Stimulated activated CD8-positive, alpha-beta memory T cell treated with anti-CD3 and anti-CD28 coated beads, Interleukin-2, amount 100 ng/mL, for 1 hour (primary cell): ENCODE measurements at regions not wholly inside any gene's neighbourhood (a gene's known extent, or its start where the extent isn't known, plus 50 kb on each side); places are given as distances from the start of the nearest gene placed in this dataset.
"Not testable (repeated sequence)": the region's sequence is repeated elsewhere in the genome, so short reads cannot be mapped to it uniquely, and the experiment has no call there.

Source experiments
- DNase-seq, 2 donors: peaks; one replicate each; pipeline ENCODE4 v3.0.0-alpha.2; 2020; ENCODE audit warnings: low read depth in 2 of 2

- DNase-seq, result no peak
Measured at GRCh38 chr18:1668279-1668678, 763.6 kb downstream of the ADCYAP1 start.

DNA sequence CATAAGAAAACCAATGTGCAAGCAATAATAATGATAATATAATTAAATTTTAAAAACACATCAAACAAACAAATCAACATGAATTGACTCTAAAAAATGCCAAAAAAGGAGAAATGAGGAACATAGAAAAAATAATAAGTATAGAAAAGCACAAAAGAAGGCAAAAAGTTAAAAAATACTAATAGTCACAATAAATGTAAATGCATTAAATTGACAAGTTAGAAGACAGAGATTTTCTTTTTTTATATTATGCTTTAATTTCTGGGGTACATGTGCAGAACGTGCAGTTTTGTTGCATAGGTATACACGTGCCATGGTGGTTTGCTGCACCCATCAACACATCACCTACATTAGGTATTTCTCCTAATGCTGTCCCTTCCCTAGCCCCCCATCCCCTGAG, 767.0 kb downstream of the ADCYAP1 start:
- DNase-seq, result not testable (repeated sequence)

GRCh38 chr18:1676387-1676786, 771.7 kb downstream of the ADCYAP1 start:
- DNase-seq, result no peak

DNA sequence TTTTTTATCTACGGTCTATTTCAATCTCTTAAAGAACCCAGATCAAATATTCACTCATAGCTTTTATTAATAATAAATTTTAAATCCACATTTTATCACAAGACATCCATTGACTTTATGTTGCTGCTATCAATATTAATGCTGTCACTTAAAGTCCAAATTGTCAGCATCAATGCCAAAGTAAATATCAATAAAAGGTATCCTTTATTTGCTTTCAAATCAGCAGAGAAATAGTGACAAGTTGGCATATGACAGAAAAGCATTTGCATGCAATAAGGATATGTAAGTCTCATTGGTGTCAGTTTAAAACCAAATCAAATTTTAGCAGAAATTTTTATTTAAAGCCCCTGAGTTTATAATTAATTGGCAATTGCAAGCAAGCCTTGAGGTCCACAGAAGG, 775.4 kb downstream of the ADCYAP1 start:
- DNase-seq, result no peak

GRCh38 chr18:1691863-1692262, 787.2 kb downstream of the ADCYAP1 start:
- no peak for DNase-seq

DNA sequence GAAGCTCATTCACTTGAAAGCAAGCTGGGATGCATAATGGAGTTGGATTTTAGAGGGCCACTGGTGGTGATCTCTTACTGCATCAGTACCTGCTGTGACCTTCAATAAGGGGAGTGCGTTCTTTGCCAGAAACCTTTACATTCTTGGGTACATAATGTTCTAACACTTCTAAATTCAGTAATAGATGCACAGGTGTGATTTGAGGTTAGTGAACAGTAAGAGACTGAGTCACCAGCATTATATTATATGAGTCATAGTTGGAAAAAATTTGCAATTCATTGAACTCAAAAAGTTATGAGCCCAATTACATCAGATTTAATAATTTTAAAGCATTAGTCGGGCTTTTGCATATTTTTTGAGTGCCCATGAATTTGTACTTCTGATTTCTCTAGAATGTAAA, 803.3 kb downstream of the ADCYAP1 start:
- DNase-seq, result no peak

DNA sequence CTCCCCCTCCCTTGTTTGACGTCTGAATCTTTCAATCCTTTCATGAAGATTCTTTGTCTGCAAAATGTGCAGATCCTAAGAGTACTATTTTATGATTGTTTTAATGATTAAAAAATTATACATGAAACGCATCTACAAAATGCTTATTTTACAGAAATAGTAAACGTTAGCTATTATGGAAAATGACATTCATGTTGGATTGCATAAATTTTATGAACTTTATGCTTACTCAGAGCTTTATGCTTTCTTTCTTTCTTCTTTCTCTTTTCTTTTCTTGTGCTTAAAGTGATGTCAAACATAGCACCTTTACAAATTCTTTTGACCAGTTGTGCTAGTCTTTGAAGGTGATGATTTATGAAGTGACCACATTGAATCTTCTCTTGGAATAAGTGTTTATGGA, 805.4 kb downstream of the ADCYAP1 start:
- DNase-seq, result no peak

GRCh38 chr18:1732143-1732542, 827.5 kb downstream of the ADCYAP1 start:
- DNase-seq, result no peak

DNA sequence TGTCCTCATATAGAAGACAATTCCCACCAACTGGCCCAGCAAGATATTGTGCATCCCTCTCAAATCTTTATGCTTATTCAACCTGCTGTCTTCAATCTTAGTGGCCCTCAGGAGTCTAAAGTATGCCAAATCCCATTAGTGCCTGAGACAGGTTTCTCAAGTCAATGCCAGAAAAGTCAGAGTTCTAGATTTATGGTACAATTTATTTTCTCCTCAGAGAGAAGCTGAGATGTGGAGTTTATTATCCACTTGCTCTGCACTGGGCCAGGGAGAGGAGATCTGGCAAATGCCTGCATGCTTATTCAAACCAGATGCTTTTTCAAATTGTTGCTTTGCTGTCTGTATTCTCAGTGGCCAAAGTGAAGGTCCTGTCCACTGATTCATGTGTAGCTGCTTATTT, 825.2 kb downstream of the METTL4 start:
- DNase-seq, result no peak

DNA sequence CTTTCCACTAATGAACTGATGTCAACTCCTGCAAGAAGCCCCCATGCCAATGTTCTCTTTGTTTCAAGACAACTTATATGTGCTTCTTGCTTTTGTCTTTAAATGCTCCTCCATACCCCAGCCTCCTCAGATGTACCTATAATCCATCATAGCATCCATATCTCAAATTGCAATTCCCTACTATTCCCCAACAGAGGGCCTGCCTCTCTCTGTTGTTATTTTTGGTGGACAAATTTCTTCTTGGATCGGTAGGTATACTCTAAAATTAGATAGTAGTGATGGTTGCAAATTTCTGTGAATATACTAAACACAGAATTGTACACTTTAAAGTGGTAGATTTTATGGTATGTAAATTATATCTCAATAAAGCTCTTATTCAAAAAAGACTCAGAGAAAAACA, 820.1 kb downstream of the METTL4 start:
- DNase-seq, result no peak

- no peak for DNase-seq
Measured at GRCh38 chr18:1760901-1761300, 810.4 kb downstream of the METTL4 start.

DNA sequence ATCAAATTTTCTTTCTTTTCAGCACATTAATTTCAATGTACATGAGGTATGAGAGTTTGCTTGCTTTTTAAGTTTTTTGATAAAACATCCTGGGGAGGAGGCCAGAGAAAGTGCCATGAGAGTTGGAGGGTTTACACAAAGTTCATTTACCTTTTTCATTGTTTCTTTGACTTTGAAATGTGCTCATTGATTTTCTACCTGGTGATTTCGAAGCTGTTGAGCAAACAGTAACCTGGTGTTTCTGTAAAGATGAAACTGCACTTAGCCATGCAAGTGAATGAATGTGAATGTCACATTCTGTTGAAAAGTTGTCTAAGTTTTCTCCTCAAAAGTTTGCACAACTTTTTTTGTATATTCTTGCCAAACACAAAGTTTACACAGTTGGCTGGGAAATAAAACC, 797.0 kb downstream of the METTL4 start:
- DNase-seq, result no peak

- no peak for DNase-seq
Measured at GRCh38 chr18:1777843-1778242, 793.5 kb downstream of the METTL4 start.

- DNase-seq, result no peak
Measured at GRCh38 chr18:1778496-1779178, 792.7 kb downstream of the METTL4 start.

GRCh38 chr18:1779587-1779986, 791.7 kb downstream of the METTL4 start:
- no peak for DNase-seq

DNA sequence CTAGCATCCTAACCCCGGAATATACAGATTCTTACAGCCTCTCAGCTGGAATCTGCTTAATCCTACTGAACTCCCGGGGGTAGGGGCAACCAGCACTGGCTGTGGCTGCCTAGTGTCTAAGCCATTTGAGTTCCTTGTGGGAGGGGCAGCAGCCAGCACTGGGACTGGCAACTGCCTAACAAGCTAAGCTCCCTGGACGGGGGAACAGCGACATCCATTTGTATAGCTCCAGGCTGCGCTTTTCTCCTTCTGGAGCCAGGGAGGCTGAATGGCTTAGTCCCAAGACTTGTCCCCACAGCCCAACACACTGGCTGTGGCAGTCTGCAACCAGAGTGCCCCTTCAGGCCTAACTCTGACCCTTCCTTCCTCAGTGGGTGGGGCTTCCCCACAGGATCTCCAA, 787.2 kb downstream of the METTL4 start:
- no peak for DNase-seq

DNA sequence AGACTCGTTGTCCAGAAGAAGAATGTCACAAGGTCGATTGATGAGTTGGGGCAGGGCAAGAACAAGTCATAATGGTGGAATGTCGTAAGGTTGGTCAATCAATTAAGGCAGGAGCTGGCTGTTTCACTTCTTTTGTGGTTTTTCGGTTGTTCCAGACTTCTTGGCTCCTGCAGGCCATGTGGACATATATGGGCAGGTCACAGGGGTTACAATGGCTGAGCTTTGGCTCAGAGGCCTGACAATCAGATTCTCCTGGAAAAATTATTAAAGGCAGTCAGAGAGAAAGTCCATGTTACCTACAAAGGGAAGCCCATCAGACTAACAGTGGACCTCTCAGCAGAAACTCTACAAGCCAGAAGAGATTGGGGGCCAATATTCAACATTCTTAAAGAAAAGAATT, 785.3 kb downstream of the METTL4 start:
- not testable (repeated sequence) for DNase-seq

DNA sequence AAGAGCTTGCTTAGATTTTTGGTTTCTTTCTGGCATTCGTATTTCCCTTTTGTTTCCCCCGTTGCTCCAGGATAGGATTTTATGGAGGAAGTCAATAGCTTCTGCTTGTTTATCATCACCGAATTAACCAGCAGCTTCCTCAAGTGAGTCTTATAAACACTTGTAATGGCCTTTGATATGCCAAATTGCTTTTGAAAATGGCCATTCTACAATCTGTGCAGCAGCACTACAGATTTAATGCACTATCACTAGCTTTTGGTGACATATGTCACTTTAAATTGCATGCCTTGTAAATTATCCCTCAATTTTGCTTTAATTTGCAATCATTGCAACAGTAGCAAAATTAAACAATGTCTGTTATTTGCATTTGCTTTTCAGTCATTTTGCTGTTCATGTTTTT, 774.7 kb downstream of the METTL4 start:
- DNase-seq, result no peak

- no peak for DNase-seq
Measured at GRCh38 chr18:1797235-1797634, 774.1 kb downstream of the METTL4 start.

GRCh38 chr18:1805521-1805920, 765.8 kb downstream of the METTL4 start:
- no peak for DNase-seq

DNA sequence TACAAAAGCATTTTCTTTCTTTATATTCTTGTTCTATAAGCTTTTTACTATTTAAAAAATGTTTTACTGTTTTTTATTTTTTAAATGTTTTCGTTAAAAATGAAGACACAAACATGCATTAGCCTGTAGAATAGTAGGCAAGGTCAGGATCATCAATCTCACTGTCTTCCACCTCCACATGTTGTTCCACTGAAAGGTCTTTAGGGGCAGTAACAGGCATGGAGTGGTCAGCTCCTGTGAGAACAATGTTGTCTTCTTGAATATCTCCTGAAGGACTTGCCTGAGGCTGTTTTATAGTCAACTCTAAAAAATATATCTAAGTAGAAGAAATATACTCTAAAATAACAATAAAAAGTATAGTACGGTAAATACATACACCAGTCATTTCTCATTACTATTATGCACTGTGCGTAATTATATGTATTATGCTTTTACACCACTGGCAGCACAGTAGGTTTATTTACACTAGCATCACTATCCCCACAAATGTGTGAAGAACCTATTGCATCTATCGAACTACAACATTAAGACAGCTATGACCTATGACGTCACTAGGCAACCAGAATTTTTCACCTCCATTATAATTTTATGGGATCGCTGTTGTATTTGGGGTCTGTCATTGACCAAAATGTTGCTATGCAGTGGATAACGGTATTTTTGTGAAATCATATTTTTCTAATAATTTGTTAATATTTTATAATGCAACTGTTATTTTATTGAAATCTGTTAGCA, 764.3 kb downstream of the METTL4 start:
- no peak for DNase-seq

DNA sequence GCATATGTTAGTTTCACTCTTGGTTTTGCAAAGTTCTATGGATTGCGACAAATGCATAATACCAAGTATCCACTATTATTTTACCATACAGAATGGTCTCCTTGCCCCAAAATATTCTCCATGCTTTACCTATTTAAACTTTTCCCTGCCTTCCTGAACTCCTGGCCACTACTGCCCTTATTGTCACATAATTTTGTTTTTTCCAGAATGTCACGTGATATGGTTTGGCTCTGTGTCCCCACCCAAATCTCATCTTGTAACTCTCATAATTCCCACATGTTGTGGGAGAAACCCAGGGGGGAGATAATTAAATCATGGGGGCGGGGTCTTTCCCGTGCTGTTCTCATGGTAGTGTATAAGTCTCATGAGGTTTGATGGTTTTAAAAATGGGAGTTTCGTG, 760.0 kb downstream of the METTL4 start:
- no peak for DNase-seq

- DNase-seq, result no peak
Measured at GRCh38 chr18:1825296-1825695, 746.0 kb downstream of the METTL4 start.

DNA sequence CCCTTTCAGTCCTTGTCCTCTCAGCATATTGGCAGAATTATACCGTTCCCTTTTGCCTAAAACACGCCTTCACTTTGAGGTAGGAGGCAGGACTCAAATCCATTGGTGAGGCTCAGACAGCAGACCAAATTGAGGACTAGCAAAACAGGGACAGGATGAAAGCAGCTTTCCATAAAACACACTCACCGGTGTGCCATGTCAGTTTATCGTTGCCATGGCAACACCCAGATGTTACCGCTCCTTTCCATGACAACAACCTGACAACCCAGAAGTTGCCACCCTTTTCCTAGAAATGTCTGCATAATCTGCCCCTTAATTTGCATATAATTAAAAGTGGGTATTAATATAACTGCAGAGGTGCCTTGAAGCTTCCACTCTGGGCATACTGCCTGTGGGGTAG, 730.4 kb downstream of the METTL4 start:
- DNase-seq, result no peak
